Pancreas (tissue), 10 donors: ENCODE measurements at regions not wholly inside any gene's neighbourhood (a gene's known extent, or its start where the extent isn't known, plus 50 kb on each side); places are given as distances from the start of the nearest gene placed in this dataset.

Experiments
- ATAC-seq, 4 donors: fragments of 200-7000 bp; cut with Tn5 transposase; one replicate each; pipeline versions ENCODE4 v1.8.0 to v1.9.1; 2020; ENCODE audit warnings: mild to moderate bottlenecking in 4 of 4, moderate library complexity in 4 of 4
- DNase-seq, 6 donors: peaks; one replicate each; pipeline ENCODE4 v3.0.0-alpha.2; 2020
- FAIRE-seq: peaks from 2 replicates; lab custom pipeline; 2012; peaks lifted over from hg19 to GRCh38; lab: Jason Lieb, UNC
- H3K27ac ChIP-seq, 4 donors: fragments of 200-600 bp; sonication (generic); 1 replicate in 3 of 4; 2 replicates in 1 of 4; pipeline versions ENCODE4 v1.5.0 to v1.8.0; 2020
- H3K27me3 ChIP-seq, 4 donors: fragments of 200-600 bp; one replicate each; pipeline ENCODE4 v1.8.0; 2021
- H3K36me3 ChIP-seq, 3 donors: fragments of 200-600 bp; sonication (generic) in 1 of 3; one replicate each; pipeline versions ENCODE4 v1.5.0 to v1.8.0; 2020 to 2021
- H3K4me1 ChIP-seq, 3 donors: fragments of 200-600 bp; one replicate each; pipeline ENCODE4 v1.8.0; 2021
- H3K4me3 ChIP-seq, 4 donors: fragments of 200-600 bp; sonication (generic) in 2 of 4; one replicate each; pipeline versions ENCODE4 v1.5.0 to v1.8.0; 2020 to 2021
- H3K9me3 ChIP-seq, 4 donors: fragments of 200-600 bp; one replicate each; pipeline ENCODE4 v1.8.0; 2021
- CTCF ChIP-seq, 4 donors: fragments of 200-600 bp; sonication (generic) in 3 of 4; IDR thresholded peaks; one replicate each; pipeline versions ENCODE4 v1.5.0 to v1.8.0; 2021; ENCODE audit warnings: antibody characterized with exemption in 4 of 4
- WGBS, 2 donors: extraction: QIAGEN DNeasy Blood & Tissue Kit; methylation state at CpG; one replicate each; pipeline ENCODE4 v1.1.7; 2013; 5-methylcytosine and 5-hydroxymethylcytosine counted together
- intact Hi-C, 3 donors: fragments of 100-400 bp; cut with DNase I; formaldehyde crosslinking; loops; one replicate each; pipeline versions ENCODE4 v1.11.1 to v1.14.2; 2022
- donor health status: healthy with polysubstance abuse.
- donor health status: DM: no; HTN: no; CAD: no; lungs with moderate emphysema.
- donor health status: DM: no; HTN: no; CAD: no.
- donor health status: control.
- donor health status: control.
- donor health status: Bipolar disorder and iron deficiency.
- donor health status: DM: yes; HTN: yes; CAD: no.
- donor health status: DM: no; HTN: no; CAD: no.
- donor health status: DM: no; HTN: no; CAD: no.
- donor health status: DM: yes; HTN: yes; CAD: no.

DNA sequence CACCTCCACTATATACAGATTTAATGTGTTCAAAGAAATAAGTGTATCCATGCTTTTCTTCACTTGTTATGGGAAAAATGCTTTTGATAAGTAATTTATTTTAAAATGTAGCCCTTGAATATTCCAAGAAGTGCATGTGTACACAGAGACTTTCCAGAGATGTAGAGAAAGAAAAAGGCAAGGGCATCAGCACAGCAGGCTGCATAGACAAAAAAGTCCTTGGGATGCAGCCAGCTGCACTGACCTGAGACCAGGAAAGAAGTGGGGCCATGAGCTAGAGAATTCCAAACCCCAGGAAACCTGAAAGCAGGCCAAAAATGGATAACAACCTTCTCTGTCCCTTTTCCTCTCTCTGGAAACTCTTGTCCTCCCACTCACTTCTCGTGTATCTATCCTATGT, 51.6 kb upstream of the PRDM8 start:
- Histone ChIP-seq H3K27ac (no peak overlapping the region), H3K36me3 (no peaks in the 10 kb centered on the region), H3K4me3 (no peak overlapping the region), H3K27me3 (no peaks in the 10 kb centered on the region), H3K9me3 (no peaks in the 10 kb centered on the region), H3K4me1 (no peaks in the 10 kb centered on the region)
- ATAC-seq = no peak
- FAIRE-seq = no peak
- DNase-seq = no peak
- 72 to 75% methylated on average over 1 of the region's 1 CpG for WGBS, 2 donors
- no peak for TF ChIP-seq CTCF (IDR thresholded peaks at IDR 0.05)
- intact Hi-C loops = no loop called here

DNA sequence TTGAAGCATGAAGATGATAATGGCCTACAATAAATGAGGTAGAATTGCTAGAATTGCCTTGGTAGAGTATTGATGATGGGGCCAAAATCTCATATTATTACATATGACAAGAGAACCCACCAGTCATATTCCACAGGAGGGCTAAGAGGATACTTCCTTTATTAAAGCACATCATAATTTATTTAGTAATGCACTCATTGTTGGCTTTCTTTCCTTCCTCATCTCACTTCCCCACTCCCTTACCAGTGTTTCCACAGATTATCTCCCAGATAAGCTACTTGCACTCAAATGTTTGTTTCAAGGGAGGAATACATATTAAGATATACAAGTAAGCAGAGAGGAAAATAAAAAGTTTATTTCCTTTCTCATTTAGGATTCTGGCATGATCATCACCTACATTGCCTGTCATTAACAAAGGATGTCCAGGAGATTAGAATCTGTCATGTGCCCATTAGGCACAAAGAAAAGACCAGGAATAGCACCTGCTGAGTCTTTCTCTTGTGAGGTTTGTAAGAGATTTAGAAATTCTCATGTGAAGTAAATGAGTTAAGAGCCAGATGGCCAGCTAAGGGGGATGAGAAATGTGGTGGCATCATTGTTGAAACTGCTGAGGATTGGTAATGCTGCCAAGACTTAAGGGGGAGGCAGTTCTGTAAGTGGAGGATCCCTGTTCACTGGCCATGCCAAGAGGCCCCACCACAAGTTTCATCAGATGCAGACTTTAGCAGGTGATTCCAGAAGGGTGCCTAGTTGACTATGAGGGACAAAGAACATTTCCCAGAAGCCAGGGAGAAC, 52.4 kb upstream of the PRDM8 start:
- H3K27me3 ChIP-seq = no peaks in the 10 kb centered on the region
- H3K4me3 ChIP-seq = no peak overlapping the region
- ATAC-seq (no peak), DNase-seq (no peak), FAIRE-seq (no peak)
- no peaks in the 10 kb centered on the region for H3K9me3 ChIP-seq
- H3K36me3 ChIP-seq = no peaks in the 10 kb centered on the region
- H3K4me1 ChIP-seq = no peaks in the 10 kb centered on the region
- intact Hi-C loops = no loop called here
- TF ChIP-seq CTCF (IDR thresholded peaks at IDR 0.05) = no peak
- no peak overlapping the region for H3K27ac ChIP-seq

DNA sequence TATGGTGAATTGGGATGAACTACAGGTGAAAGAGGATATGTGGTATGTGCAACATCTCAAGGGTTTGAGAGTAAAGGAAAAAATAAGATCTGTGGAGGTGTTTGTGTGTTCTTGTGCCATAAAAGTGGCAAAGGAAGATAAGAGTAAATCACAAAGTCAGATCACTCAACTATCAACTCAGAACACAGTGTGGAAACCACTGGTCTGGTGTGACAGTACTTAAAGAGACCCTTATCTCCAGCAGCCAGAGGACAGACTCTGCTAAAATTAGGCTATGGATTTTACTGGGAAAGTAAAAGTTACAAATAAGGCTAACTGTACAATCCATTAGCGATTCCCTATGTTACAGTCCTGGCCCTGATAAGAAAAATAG, 54.0 kb upstream of the PRDM8 start:
- Histone ChIP-seq H3K4me3 (no peak overlapping the region), H3K9me3 (no peaks in the 10 kb centered on the region), H3K36me3 (no peaks in the 10 kb centered on the region), H3K4me1 (no peaks in the 10 kb centered on the region), H3K27ac (no peak overlapping the region), H3K27me3 (no peaks in the 10 kb centered on the region)
- ATAC-seq (no peak), DNase-seq (no peak), FAIRE-seq (no peak)
- intact Hi-C loops = no loop called here
- no peak for TF ChIP-seq CTCF (IDR thresholded peaks at IDR 0.05)
- WGBS, 2 donors = 67 to 76% methylated on average over 1 of the region's 1 CpG

- Histone ChIP-seq H3K9me3 (no peaks in the 10 kb centered on the region), H3K36me3 (no peaks in the 10 kb centered on the region), H3K27ac (no peak overlapping the region), H3K4me3 (no peak overlapping the region), H3K4me1 (no peaks in the 10 kb centered on the region), H3K27me3 (no peaks in the 10 kb centered on the region)
- intact Hi-C loops = no loop called here
- TF ChIP-seq CTCF (IDR thresholded peaks at IDR 0.05) = no peak
- 45 to 48% methylated on average over 4 of the region's 4 CpGs for WGBS, 2 donors
- FAIRE-seq = no peak
- ATAC-seq = peak in 1 of 4 donors; percentile 32
- DNase-seq = no peak
Observed at GRCh38 chr4:80142394-80143306, 54.7 kb upstream of the PRDM8 start.
